ENCODE measurements at regions not wholly inside any gene's neighbourhood (a gene's known extent, or its start where the extent isn't known, plus 50 kb on each side); places are given as distances from the start of the nearest gene placed in this dataset.

- no peak for TF ChIP-seq POLR2A (IDR thresholded peaks at IDR 0.05)
- no peak for TF ChIP-seq CTCF (IDR thresholded peaks at IDR 0.05)
Measured at GRCh38 chrX:7334253-7334935, 186.4 kb upstream of the PUDP start.
